ENCODE measurements at regions not wholly inside any gene's neighbourhood (a gene's known extent, or its start where the extent isn't known, plus 50 kb on each side); places are given as distances from the start of the nearest gene placed in this dataset.

DNA sequence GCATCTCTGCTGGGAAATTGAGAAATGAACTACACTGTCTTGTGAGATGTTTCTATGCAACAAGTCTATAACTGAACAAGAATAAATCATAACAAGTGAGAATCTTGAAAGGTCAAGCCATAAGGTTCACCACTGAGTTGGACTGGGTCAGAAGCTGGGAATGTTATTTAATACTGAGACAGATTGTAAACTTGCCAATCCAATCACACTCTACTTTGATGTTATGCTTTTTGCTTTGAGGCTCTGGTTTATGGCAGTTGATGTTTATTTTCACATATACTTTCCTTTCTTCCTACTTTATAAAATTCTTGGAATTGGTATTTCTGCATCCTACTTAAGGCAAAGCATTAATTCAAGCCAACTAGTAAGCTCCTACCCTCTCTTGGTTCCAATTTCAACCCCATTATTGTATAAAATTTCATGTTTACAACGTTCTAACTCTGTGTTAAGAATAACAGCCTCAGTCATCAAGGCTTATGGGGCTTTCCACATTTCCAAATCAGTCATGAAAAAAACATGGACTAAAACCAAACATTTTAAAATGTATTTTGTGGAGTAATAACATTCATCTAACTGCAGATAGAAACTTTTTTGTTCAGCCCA, 533.4 kb downstream of the NYAP2 start:
- TF ChIP-seq POLR2A (IDR thresholded peaks at IDR 0.05) (no peak), EP300 (IDR thresholded peaks at IDR 0.05) (no peak), CTCF (IDR thresholded peaks at IDR 0.05) (no peak)
